Lower leg skin (tissue), 4 donors: ENCODE measurements at regions not wholly inside any gene's neighbourhood (a gene's known extent, or its start where the extent isn't known, plus 50 kb on each side); places are given as distances from the start of the nearest gene placed in this dataset.

Experiments
- DNase-seq, 2 donors: peaks; one replicate each; pipeline ENCODE4 v3.0.0-alpha.2; 2019; ENCODE audit warnings: low spot score in 2 of 2
- H3K4me3 ChIP-seq: fragments of 200-600 bp; sonication (generic); 2 replicates; pipeline ENCODE4 v1.5.1; 2017; ENCODE audit warnings: mild to moderate bottlenecking, low read depth; ENCODE audit not compliant: poor library complexity, severe bottlenecking
- POLR2A ChIP-seq, 2 donors: fragments of 450-650 bp; IDR thresholded peaks; one replicate each; pipeline ENCODE4 v1.6.1; 2016 to 2017; ENCODE audit warnings: antibody characterized with exemption in 2 of 2, mild to moderate bottlenecking in 1 of 2, moderate library complexity in 1 of 2
- WGBS, 2 donors: methylation state at CpG; one replicate each; pipeline ENCODE4 v1.1.5; 2018; 5-methylcytosine and 5-hydroxymethylcytosine counted together
- intact Hi-C: fragments of 100-400 bp; cut with DNase I; formaldehyde crosslinking; loops from one replicate; pipeline ENCODE4 v1.15.0; 2023; ENCODE audit warnings: low total_unique reads
- TF ChIP-seq, protein P1 (sequence below), 3 donors: fragments of 450-650 bp; IDR thresholded peaks; one replicate each; pipeline ENCODE4 v1.5.1; 2016; ENCODE audit warnings: antibody characterized with exemption in 3 of 3, mild to moderate bottlenecking in 3 of 3, moderate library complexity in 2 of 3

DNA sequence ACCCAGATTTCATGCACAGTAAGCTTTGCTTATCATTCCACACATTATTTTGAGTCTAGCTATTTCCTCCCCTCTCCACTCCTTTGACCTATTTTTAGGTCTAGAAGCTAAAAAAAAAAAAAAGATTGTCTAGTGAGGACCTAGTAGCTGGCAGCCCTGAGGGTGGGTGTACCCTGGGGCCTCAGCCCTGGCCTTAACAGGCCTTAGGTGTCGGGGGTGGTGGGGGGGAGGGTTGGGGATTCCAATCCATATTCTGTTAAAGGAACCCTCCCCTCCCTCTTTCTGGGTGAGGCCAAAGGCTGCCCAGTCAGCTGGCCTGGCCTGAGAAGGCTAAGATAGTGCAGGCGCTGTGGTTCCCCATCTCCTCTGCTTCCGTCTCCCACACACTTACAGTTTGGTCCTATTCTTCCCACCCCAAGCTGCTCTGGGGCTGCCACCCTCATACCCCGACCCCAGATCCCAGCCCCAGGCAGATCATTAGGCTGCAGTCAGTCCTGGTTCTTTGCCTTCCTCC, 65.5 kb upstream of the HK2 start:
- DNase-seq, result no peak

DNA sequence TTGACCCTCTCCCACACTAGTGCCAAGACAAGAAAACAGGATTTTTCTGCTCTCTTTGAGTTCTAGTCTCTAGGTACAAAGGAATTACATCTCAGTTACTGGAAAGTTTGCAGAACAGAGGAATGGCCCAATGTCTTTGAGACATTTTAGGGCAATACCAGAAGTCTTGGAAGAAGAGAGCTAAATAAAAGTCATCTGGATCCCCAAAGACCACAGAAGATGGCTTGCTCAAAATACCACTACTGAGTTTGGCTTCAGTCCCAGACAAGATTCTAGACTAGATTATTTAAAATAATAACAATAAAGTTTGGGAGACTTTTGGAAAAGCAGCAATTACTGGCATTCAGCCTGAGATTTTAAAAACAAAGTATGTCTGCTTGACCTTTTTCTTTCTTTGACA, 61.9 kb upstream of the HK2 start:
- no peak overlapping the region for H3K4me3 ChIP-seq
- no peak for DNase-seq
- intact Hi-C loops, result no loop called here
- no peak for TF ChIP-seq POLR2A (IDR thresholded peaks at IDR 0.05)
- TF ChIP-seq, protein P1, sequence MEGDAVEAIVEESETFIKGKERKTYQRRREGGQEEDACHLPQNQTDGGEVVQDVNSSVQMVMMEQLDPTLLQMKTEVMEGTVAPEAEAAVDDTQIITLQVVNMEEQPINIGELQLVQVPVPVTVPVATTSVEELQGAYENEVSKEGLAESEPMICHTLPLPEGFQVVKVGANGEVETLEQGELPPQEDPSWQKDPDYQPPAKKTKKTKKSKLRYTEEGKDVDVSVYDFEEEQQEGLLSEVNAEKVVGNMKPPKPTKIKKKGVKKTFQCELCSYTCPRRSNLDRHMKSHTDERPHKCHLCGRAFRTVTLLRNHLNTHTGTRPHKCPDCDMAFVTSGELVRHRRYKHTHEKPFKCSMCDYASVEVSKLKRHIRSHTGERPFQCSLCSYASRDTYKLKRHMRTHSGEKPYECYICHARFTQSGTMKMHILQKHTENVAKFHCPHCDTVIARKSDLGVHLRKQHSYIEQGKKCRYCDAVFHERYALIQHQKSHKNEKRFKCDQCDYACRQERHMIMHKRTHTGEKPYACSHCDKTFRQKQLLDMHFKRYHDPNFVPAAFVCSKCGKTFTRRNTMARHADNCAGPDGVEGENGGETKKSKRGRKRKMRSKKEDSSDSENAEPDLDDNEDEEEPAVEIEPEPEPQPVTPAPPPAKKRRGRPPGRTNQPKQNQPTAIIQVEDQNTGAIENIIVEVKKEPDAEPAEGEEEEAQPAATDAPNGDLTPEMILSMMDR (IDR thresholded peaks at IDR 0.05), result no peak

More for the DNA sequence above, 65.5 kb upstream of the HK2 start:
- intact Hi-C loops, result no loop called here
- TF ChIP-seq, protein P1 (IDR thresholded peaks at IDR 0.05), result no peak
- TF ChIP-seq POLR2A (IDR thresholded peaks at IDR 0.05), result no peak
- H3K4me3 ChIP-seq, result no peak overlapping the region
- WGBS, 2 donors, result 58 to 79% methylated on average over 4 of the region's 4 CpGs

DNA sequence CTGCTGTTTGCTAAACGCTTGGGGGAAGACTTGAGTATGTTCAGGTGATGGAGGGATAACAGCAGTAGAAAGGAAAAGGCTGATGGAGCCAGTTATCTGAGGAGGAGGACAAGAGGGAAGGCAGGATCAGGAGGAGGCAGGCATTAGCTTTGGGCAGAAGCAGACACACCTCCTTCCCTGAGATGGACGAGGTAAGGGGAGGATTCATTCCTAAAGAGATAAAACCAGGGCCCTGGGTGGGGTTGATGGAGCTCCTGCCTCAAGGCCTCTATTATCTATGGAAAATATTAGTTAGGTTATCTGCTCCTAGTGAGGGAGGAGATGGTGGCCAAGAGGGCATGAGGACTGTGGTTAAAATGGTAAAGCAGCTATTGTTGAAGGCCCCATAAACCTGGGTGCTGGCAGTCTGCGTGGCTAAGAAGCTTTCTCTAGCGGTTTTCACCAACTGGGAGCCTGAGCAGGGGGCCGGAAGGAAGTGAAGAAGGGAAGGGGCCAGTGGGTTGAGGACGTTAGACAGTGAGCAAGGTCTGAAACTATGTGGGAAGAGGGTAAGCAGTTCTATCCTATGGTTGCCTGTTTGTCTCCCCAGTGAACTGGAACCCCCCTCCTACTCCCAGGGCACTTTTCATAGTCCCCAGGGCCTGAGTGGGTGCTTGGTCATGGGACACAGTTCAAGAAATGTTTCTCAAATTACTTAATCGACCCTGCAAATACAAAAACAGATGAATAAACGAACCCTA, 56.6 kb upstream of the HK2 start:
- intact Hi-C loops, result no loop called here

DNA sequence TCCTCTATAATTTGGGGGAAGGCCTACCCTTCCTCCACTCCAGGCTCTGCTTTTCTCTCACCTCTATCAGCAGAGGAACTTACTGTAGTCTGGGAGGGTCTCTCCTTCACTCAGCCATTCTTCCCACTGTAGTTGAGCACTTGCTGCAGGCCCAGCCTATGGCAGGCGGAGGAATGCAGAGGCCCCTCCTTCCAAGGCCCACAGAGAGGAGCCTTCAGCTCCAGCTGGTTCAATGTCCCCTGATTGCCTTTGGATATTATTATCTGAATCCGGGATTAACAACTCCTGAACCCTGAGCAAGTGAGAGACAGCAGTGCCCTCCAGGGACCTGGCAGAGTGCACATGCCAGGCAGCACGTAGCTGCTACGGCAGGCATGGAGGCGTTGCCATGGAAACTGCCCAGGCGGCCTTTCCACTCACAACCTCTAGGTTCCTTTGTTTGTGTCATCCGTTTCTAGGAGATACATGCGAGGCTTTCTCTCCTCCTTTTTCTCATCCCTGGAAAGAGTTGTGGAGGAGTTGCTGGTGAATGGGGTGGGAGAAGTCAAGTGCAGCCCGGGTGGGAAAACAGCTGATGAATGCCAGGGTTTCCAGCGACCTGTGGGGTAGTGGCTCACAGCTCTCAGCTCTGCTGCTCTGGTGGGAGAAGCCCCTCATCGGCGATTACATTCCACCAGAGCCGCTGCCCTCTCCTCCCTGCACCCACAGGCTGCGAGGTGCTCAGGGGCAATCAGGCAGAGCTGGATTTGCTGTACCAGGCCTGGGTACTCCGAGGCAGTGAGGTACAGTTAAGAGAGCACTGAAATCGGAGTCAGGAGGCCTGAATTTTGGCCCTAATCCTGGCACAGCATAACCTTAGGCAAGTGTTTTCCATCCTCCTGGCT, 55.3 kb upstream of the HK2 start:
- no peak for DNase-seq
- no peak overlapping the region for H3K4me3 ChIP-seq
- intact Hi-C loops, result no loop called here
- 37 to 40% methylated on average over 16 of the region's 16 CpGs for WGBS, 2 donors
- TF ChIP-seq POLR2A (IDR thresholded peaks at IDR 0.05), result no peak
- TF ChIP-seq, protein P1 (IDR thresholded peaks at IDR 0.05), result no peak

More for the DNA sequence above, 56.6 kb upstream of the HK2 start:
- no peak overlapping the region for H3K4me3 ChIP-seq
- DNase-seq, result no peak
- TF ChIP-seq, protein P1 (IDR thresholded peaks at IDR 0.05), result no peak
- TF ChIP-seq POLR2A (IDR thresholded peaks at IDR 0.05), result no peak
- 77 to 80% methylated on average over 8 of the region's 8 CpGs for WGBS, 2 donors

DNA sequence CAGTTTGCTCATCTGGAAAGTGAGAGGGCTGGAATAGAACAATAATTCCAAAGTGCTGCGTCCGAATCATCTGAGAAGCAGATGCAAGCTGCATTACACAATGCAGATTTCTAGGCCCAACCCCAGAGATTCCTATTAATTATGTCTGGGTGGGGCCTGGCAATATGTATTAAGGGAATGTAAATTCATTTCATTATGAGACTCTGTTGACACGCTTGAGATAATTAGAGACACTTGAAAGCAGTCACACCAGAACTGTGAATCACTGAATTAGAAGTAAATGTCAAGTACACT, 54.7 kb upstream of the HK2 start:
- no peak overlapping the region for H3K4me3 ChIP-seq
- intact Hi-C loops, result no loop called here
- TF ChIP-seq, protein P1 (IDR thresholded peaks at IDR 0.05), result no peak
- no peak for TF ChIP-seq POLR2A (IDR thresholded peaks at IDR 0.05)
- 54 to 62% methylated on average over 3 of the region's 3 CpGs for WGBS, 2 donors
- DNase-seq, result no peak
